B cell (primary cell): ENCODE measurements at regions not wholly inside any gene's neighbourhood (a gene's known extent, or its start where the extent isn't known, plus 50 kb on each side); places are given as distances from the start of the nearest gene placed in this dataset.

Experiments
- ATAC-seq: fragments of 200-7000 bp; cut with Tn5 transposase; one replicate; pipeline ENCODE4 v1.10.0; 2021; ENCODE audit warnings: low read depth, mild to moderate bottlenecking, moderate number of reproducible peaks, moderate library complexity
- CTCF ChIA-PET: fragments of 350-600 bp; sonication (Branson Sonifier 250); formaldehyde crosslinking; loops from one replicate; lab custom pipeline; 2021; ENCODE audit warnings: antibody characterized with exemption, inconsistent platforms; lab: Charles Lee
- POLR2A ChIA-PET: fragments of 350-600 bp; sonication (Branson Sonifier 250); formaldehyde crosslinking; loops from one replicate; lab custom pipeline; 2021; ENCODE audit warnings: antibody characterized with exemption; lab: Charles Lee
- DNase-seq: peaks from one replicate; pipeline ENCODE4 v3.0.0; 2013
- H2AFZ ChIP-seq: 2 replicates; pipeline ENCODE4 v1.6.1; 2012; ENCODE audit warnings: mild to moderate bottlenecking, low read depth, low read length; ENCODE audit not compliant: insufficient read depth, poor library complexity, severe bottlenecking
- H3K27ac ChIP-seq, 2 donors: 1 replicate in 1 of 2; 2 replicates in 1 of 2; pipeline ENCODE4 v1.5.1; 2012 to 2013; ENCODE audit warnings: low read length in 2 of 2, mild to moderate bottlenecking in 2 of 2, moderate library complexity in 1 of 2
- H3K27me3 ChIP-seq, 4 experiments: fragments of 200-600 bp in 1 of 4; sonication (generic) in 1 of 4; replicated peaks in 1 of 4; 1 replicate in 2 of 4; 2 replicates in 2 of 4; pipeline versions ENCODE4 v1.6.1 to v1.7.0; 2013 to 2016; ENCODE audit warnings: low read length in 3 of 4, mild to moderate bottlenecking in 2 of 4, mixed read lengths in 1 of 4, moderate library complexity in 1 of 4; ENCODE audit not compliant: insufficient read depth in 4 of 4, control insufficient read depth in 3 of 4; ENCODE audit errors: control extremely low read depth in 1 of 4
- H3K36me3 ChIP-seq, 2 experiments: replicated peaks in 1 of 2; 1 replicate in 1 of 2; 2 replicates in 1 of 2; pipeline versions ENCODE4 v1.6.1 to v1.7.1; 2013; ENCODE audit warnings: low read length in 1 of 2; ENCODE audit not compliant: insufficient read depth in 2 of 2, control insufficient read depth in 1 of 2; ENCODE audit errors: control extremely low read depth in 1 of 2, extremely low read depth in 1 of 2
- H3K4me1 ChIP-seq, 2 donors: fragments of 200-600 bp in 1 of 2; sonication (generic) in 1 of 2; 1 replicate in 1 of 2; 2 replicates in 1 of 2; pipeline versions ENCODE4 v1.5.1 to v1.6.1; 2013 to 2017; ENCODE audit warnings: low read length in 2 of 2; ENCODE audit not compliant: control insufficient read depth in 2 of 2, insufficient read depth in 2 of 2
- H3K4me2 ChIP-seq: replicated peaks from 2 replicates; pipeline ENCODE3; 2012; ENCODE audit warnings: mild to moderate bottlenecking, low read depth, low read length; ENCODE audit not compliant: poor library complexity, severe bottlenecking
- H3K4me3 ChIP-seq, 5 experiments: fragments of 200-600 bp in 1 of 5; sonication (generic) in 1 of 5; 1 replicate in 3 of 5; 2 replicates in 2 of 5; pipeline versions ENCODE4 v1.5.1 to v1.7.0; 2011 to 2016; ENCODE audit warnings: low read length in 4 of 5, mild to moderate bottlenecking in 4 of 5, low read depth in 2 of 5, control low read depth in 1 of 5, moderate library complexity in 1 of 5; ENCODE audit not compliant: insufficient read depth in 1 of 5; ENCODE audit errors: control extremely low read depth in 1 of 5, extremely low read depth in 1 of 5
- H3K79me2 ChIP-seq: fragments of 200-600 bp; sonication (generic); one replicate; pipeline ENCODE4 v1.6.0; 2016; ENCODE audit warnings: low read length; ENCODE audit not compliant: control insufficient read depth, insufficient read depth
- H3K9ac ChIP-seq: fragments of 200-600 bp; sonication (generic); 2 replicates; pipeline ENCODE4 v1.6.1; 2017; ENCODE audit warnings: mild to moderate bottlenecking, low read length, moderate library complexity
- H3K9me3 ChIP-seq, 3 donors: one replicate each; pipeline versions ENCODE4 v1.6.1 to v1.7.1; 2013; ENCODE audit warnings: low read length in 2 of 3; ENCODE audit not compliant: control insufficient read depth in 2 of 3, insufficient read depth in 1 of 3; ENCODE audit errors: control extremely low read depth in 1 of 3
- H4K20me1 ChIP-seq: 2 replicates; pipeline ENCODE4 v1.6.0; 2012; ENCODE audit warnings: mild to moderate bottlenecking, low read length; ENCODE audit not compliant: insufficient read depth, control insufficient read depth, poor library complexity, severe bottlenecking
- H3K27ac Mint-ChIP-seq: one replicate; pipeline ENCODE4 v1.8.0; 2021; ENCODE audit warnings: mixed read lengths
- H3K27me3 Mint-ChIP-seq: one replicate; pipeline ENCODE4 v1.8.0; 2021; ENCODE audit warnings: mixed read lengths
- H3K4me1 Mint-ChIP-seq: one replicate; pipeline ENCODE4 v1.8.0; 2021; ENCODE audit warnings: mixed read lengths
- H3K4me3 Mint-ChIP-seq: one replicate; pipeline ENCODE4 v1.8.0; 2021; ENCODE audit warnings: mixed read lengths
- H3K9me3 Mint-ChIP-seq: one replicate; pipeline ENCODE4 v1.8.0; 2022; ENCODE audit warnings: mixed read lengths; ENCODE audit not compliant: insufficient read depth
- EZH2 ChIP-seq: IDR thresholded peaks from 2 replicates; pipeline ENCODE4 v1.6.1; 2012; ENCODE audit warnings: borderline replicate concordance, low read depth, mild to moderate bottlenecking, moderate library complexity, low read length; ENCODE audit not compliant: insufficient read depth, poor library complexity, severe bottlenecking
- WGBS: methylation state at CpG from one replicate; pipeline ENCODE4 v1.1.5; 2013; ENCODE audit warnings: missing lambda C conversion rate; ENCODE audit not compliant: insufficient coverage; 5-methylcytosine and 5-hydroxymethylcytosine counted together
- intact Hi-C: fragments of 100-400 bp; cut with micrococcal nuclease; formaldehyde crosslinking; loops from one replicate; pipeline ENCODE4 v1.10.0; 2022
- TF ChIP-seq, protein P1 (sequence below): fragments of 200-600 bp; IDR thresholded peaks from one replicate; pipeline ENCODE4 v1.8.0; 2022; ENCODE audit warnings: antibody characterized with exemption, mild to moderate bottlenecking

- Mint-ChIP-seq H3K4me3 (no peak overlapping the region), H3K27ac (no peak overlapping the region), H3K27me3 (no peaks in the 10 kb centered on the region), H3K4me1 (no peaks in the 10 kb centered on the region), H3K9me3 (no peaks in the 10 kb centered on the region)
- Histone ChIP-seq H4K20me1 (no peaks in the 10 kb centered on the region), H3K4me1 (no peaks in the 10 kb centered on the region), H3K4me3 (no peak overlapping the region), H3K79me2 (no peaks in the 10 kb centered on the region), H3K27ac (no peak overlapping the region), H3K4me2 (no peak overlapping the region), H2AFZ (no peak overlapping the region), H3K9me3 (peaks cover 0 to 2% (median 0%) of the 10 kb centered on the region in 3 donors), H3K9ac (no peak overlapping the region), H3K36me3 (no peaks in the 10 kb centered on the region), H3K27me3 (no peaks in the 10 kb centered on the region)
- POLR2A ChIA-PET = no interaction called here
- TF ChIP-seq EZH2 = no peak
- TF ChIP-seq, protein P1, sequence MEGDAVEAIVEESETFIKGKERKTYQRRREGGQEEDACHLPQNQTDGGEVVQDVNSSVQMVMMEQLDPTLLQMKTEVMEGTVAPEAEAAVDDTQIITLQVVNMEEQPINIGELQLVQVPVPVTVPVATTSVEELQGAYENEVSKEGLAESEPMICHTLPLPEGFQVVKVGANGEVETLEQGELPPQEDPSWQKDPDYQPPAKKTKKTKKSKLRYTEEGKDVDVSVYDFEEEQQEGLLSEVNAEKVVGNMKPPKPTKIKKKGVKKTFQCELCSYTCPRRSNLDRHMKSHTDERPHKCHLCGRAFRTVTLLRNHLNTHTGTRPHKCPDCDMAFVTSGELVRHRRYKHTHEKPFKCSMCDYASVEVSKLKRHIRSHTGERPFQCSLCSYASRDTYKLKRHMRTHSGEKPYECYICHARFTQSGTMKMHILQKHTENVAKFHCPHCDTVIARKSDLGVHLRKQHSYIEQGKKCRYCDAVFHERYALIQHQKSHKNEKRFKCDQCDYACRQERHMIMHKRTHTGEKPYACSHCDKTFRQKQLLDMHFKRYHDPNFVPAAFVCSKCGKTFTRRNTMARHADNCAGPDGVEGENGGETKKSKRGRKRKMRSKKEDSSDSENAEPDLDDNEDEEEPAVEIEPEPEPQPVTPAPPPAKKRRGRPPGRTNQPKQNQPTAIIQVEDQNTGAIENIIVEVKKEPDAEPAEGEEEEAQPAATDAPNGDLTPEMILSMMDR = no peak
- intact Hi-C loops = no loop called here
- 91% methylated on average over 7 of the region's 7 CpGs for WGBS
- DNase-seq = no peak
- ATAC-seq = no peak
- CTCF ChIA-PET = no interaction called here
Observed at GRCh38 chr3:161854232-161854771, 357.7 kb downstream of the OTOL1 start.

- H3K9me3 Mint-ChIP-seq = no peaks in the 10 kb centered on the region
- no peak overlapping the region for H3K27ac Mint-ChIP-seq
- WGBS = 100% methylated on average over 3 of the region's 4 CpGs
Observed at GRCh38 chr3:161859057-161859456, 362.4 kb downstream of the OTOL1 start.

More at GRCh38 chr3:161859057-161859456, 362.4 kb downstream of the OTOL1 start:
- H3K9ac ChIP-seq = no peak overlapping the region
- ChIA-PET POLR2A (no interaction called here), CTCF (no interaction called here)
- intact Hi-C loops = no loop called here
- no peak for ATAC-seq
- no peaks in the 10 kb centered on the region for H3K27me3 ChIP-seq
- H3K79me2 ChIP-seq = no peaks in the 10 kb centered on the region
- no peak for TF ChIP-seq EZH2
- TF ChIP-seq, protein P1 = no peak
- H3K27me3 Mint-ChIP-seq = no peaks in the 10 kb centered on the region
- no peak overlapping the region for H3K4me2 ChIP-seq
- H3K4me1 Mint-ChIP-seq = no peaks in the 10 kb centered on the region
- H3K4me3 ChIP-seq = no peak overlapping the region
- H2AFZ ChIP-seq = no peak overlapping the region
- H3K4me1 ChIP-seq = no peaks in the 10 kb centered on the region
- H3K36me3 ChIP-seq = no peaks in the 10 kb centered on the region
- DNase-seq = no peak
- no peaks in the 10 kb centered on the region for H4K20me1 ChIP-seq
- H3K4me3 Mint-ChIP-seq = no peak overlapping the region
- no peak overlapping the region for H3K27ac ChIP-seq
- peaks cover 0 to 2% (median 0%) of the 10 kb centered on the region in 3 donors for H3K9me3 ChIP-seq
